ENCODE measurements at regions not wholly inside any gene's neighbourhood (a gene's known extent, or its start where the extent isn't known, plus 50 kb on each side); places are given as distances from the start of the nearest gene placed in this dataset.

- Histone ChIP-seq H3K27ac (no peak overlapping the region), H3K36me3 (no peaks in the 10 kb centered on the region), H3K4me3 (no peak overlapping the region), H3K9me3 (peaks cover 0 to 3% (median 0%) of the 10 kb centered on the region in 11 donors), H3K4me1 (no peaks in the 10 kb centered on the region), H3K27me3 (no peaks in the 10 kb centered on the region)
- TF ChIP-seq, protein P1, sequence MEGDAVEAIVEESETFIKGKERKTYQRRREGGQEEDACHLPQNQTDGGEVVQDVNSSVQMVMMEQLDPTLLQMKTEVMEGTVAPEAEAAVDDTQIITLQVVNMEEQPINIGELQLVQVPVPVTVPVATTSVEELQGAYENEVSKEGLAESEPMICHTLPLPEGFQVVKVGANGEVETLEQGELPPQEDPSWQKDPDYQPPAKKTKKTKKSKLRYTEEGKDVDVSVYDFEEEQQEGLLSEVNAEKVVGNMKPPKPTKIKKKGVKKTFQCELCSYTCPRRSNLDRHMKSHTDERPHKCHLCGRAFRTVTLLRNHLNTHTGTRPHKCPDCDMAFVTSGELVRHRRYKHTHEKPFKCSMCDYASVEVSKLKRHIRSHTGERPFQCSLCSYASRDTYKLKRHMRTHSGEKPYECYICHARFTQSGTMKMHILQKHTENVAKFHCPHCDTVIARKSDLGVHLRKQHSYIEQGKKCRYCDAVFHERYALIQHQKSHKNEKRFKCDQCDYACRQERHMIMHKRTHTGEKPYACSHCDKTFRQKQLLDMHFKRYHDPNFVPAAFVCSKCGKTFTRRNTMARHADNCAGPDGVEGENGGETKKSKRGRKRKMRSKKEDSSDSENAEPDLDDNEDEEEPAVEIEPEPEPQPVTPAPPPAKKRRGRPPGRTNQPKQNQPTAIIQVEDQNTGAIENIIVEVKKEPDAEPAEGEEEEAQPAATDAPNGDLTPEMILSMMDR (IDR thresholded peaks at IDR 0.05): no peak
- DNase-seq: no peak
- no peak for ATAC-seq
- intact Hi-C loops (cut with DNase I): no loop called here
- WGBS, 2 donors: 39 to 46% methylated on average over 6 of the region's 6 CpGs
Measured at GRCh38 chr7:52249741-52250140, 785.7 kb upstream of the POM121L12 start.

DNA sequence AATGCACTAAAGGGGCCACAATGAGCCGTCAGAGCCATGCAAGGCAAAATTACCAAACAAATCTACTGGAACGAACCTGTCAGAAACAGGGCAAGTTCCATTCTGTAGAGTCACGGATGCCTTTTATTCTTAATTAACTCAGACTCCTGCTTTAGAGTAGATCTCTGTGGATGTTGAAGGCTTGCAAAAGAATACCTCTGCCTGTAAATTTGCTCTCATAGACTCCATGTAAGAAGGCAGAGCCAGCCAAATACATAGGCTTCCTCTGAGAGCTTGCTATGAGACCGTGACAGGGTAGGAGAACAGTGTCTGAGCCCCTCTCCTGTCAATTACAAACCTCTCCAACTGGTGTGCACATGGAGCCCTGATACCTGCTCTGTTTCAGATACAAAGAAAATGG lies 787.9 kb upstream of the POM121L12 start:
- peaks cover 0 to 13% (median 0%) of the 10 kb centered on the region in 11 donors for H3K9me3 ChIP-seq
- H3K27me3 ChIP-seq: no peaks in the 10 kb centered on the region
- no peak for ATAC-seq
- no peaks in the 10 kb centered on the region for H3K4me1 ChIP-seq
- H3K36me3 ChIP-seq: no peaks in the 10 kb centered on the region
- no peak overlapping the region for H3K4me3 ChIP-seq
- no peak overlapping the region for H3K27ac ChIP-seq
- DNase-seq: no peak
- TF ChIP-seq, protein P1 (IDR thresholded peaks at IDR 0.05): no peak
- WGBS, 2 donors: 86 to 90% methylated on average over 4 of the region's 4 CpGs
- intact Hi-C loops (cut with DNase I): no loop called here

- 90 to 93% methylated on average over 3 of the region's 3 CpGs for WGBS, 2 donors
- TF ChIP-seq, protein P1 (IDR thresholded peaks at IDR 0.05): no peak
- no peak for ATAC-seq
- Histone ChIP-seq H3K27me3 (no peaks in the 10 kb centered on the region), H3K4me1 (no peaks in the 10 kb centered on the region), H3K27ac (no peak overlapping the region), H3K9me3 (peaks cover 0 to 13% (median 0%) of the 10 kb centered on the region in 11 donors), H3K4me3 (no peak overlapping the region), H3K36me3 (no peaks in the 10 kb centered on the region)
- intact Hi-C loops (cut with DNase I): no loop called here
- no peak for DNase-seq
Measured at GRCh38 chr7:52243685-52244084, 791.7 kb upstream of the POM121L12 start.

DNA sequence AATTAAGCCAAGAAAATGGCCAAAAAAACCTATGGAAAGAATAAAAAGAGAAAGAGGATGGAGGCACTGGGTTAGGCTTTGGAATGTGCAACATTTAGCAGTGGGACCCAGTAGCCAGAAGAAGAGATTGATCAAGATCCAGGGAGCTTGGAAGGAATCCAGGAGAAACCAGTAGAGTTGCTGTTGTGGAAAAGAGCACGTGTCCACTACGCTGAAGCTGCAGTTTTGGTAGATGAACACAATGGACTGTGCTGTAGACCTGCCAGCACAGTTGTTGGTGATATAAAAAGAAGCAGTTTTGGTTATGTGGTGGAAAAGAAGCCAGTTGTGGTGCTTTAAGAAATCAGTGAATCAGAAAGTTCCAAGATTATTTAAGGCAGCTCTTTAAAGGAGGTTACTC lies 802.2 kb upstream of the POM121L12 start:
- Histone ChIP-seq H3K4me1 (no peaks in the 10 kb centered on the region), H3K9me3 (peaks cover 0 to 49% (median 4%) of the 10 kb centered on the region in 11 donors), H3K36me3 (no peaks in the 10 kb centered on the region), H3K27ac (no peak overlapping the region), H3K27me3 (no peaks in the 10 kb centered on the region), H3K4me3 (no peak overlapping the region)
- 72 to 73% methylated on average over 2 of the region's 2 CpGs for WGBS, 2 donors
- intact Hi-C loops (cut with DNase I): loop anchor here in 1 of 10 donors (5.0 kb wide), 1 partner anchor 526 kb away; no protein-coding TSS in a partner anchor
- TF ChIP-seq, protein P1 (IDR thresholded peaks at IDR 0.05): no peak
- DNase-seq (no peak), ATAC-seq (no peak)

Measured in heart right ventricle (tissue), 16 donors.